Activated CD4-positive, alpha-beta T cell treated with anti-CD3 and anti-CD28 coated beads, Interleukin-2, amount 10 ng/mL, durations not matched to agents 7 days and 5 days (primary cell): ENCODE measurements at regions not wholly inside any gene's neighbourhood (a gene's known extent, or its start where the extent isn't known, plus 50 kb on each side); places are given as distances from the start of the nearest gene placed in this dataset.

Experiments
- CTCF ChIA-PET: fragments of 350-600 bp; sonication (Branson Sonifier 250); formaldehyde crosslinking; loops from one replicate; lab custom pipeline; 2021; ENCODE audit warnings: antibody characterized with exemption; lab: Charles Lee
- POLR2A ChIA-PET: fragments of 350-600 bp; sonication (Branson Sonifier 250); formaldehyde crosslinking; loops from one replicate; lab custom pipeline; 2021; ENCODE audit warnings: antibody characterized with exemption; lab: Charles Lee
- DNase-seq: peaks from one replicate; pipeline ENCODE4 v3.0.0-alpha.2; 2020
- H3K27ac Mint-ChIP-seq: one replicate; pipeline ENCODE4 v1.8.0; 2021; ENCODE audit warnings: mild to moderate bottlenecking, moderate library complexity, mixed read lengths
- H3K27me3 Mint-ChIP-seq: one replicate; pipeline ENCODE4 v1.8.0; 2021; ENCODE audit warnings: mixed read lengths
- H3K36me3 Mint-ChIP-seq: one replicate; pipeline ENCODE4 v1.8.0; 2021; ENCODE audit warnings: low read depth, mixed read lengths
- H3K4me1 Mint-ChIP-seq: one replicate; pipeline ENCODE4 v1.8.0; 2021; ENCODE audit warnings: mixed read lengths
- H3K4me3 Mint-ChIP-seq: one replicate; pipeline ENCODE4 v1.8.0; 2021; ENCODE audit warnings: mild to moderate bottlenecking, moderate library complexity, mixed read lengths
- H3K9me3 Mint-ChIP-seq: one replicate; pipeline ENCODE4 v1.8.0; 2021; ENCODE audit warnings: mixed read lengths

GRCh38 chr16:72295914-72296313 lies 124.0 kb upstream of the PMFBP1 start:
- Mint-ChIP-seq H3K9me3 (no peaks in the 10 kb centered on the region), H3K4me3 (no peak overlapping the region), H3K36me3 (no peaks in the 10 kb centered on the region), H3K4me1 (no peaks in the 10 kb centered on the region), H3K27ac (no peak overlapping the region), H3K27me3 (no peaks in the 10 kb centered on the region)
- POLR2A ChIA-PET = no interaction called here
- no peak for DNase-seq
- CTCF ChIA-PET = interaction anchor here (0.8 kb wide), 1 partner anchor 97 kb away, joined by 4 read pairs; no protein-coding TSS in a partner anchor

GRCh38 chr16:72291531-72291981 lies 119.6 kb upstream of the PMFBP1 start:
- no peaks in the 10 kb centered on the region for H3K36me3 Mint-ChIP-seq
- H3K27me3 Mint-ChIP-seq = no peaks in the 10 kb centered on the region
- ChIA-PET POLR2A (no interaction called here), CTCF (no interaction called here)
- no peak for DNase-seq
- H3K9me3 Mint-ChIP-seq = no peaks in the 10 kb centered on the region
- H3K4me1 Mint-ChIP-seq = no peaks in the 10 kb centered on the region
- no peak overlapping the region for H3K4me3 Mint-ChIP-seq
- no peak overlapping the region for H3K27ac Mint-ChIP-seq

GRCh38 chr16:72291121-72291520 lies 119.2 kb upstream of the PMFBP1 start:
- Mint-ChIP-seq H3K36me3 (no peaks in the 10 kb centered on the region), H3K4me1 (no peaks in the 10 kb centered on the region), H3K4me3 (no peak overlapping the region), H3K27me3 (no peaks in the 10 kb centered on the region), H3K9me3 (no peaks in the 10 kb centered on the region), H3K27ac (no peak overlapping the region)
- DNase-seq = no peak
- CTCF ChIA-PET = no interaction called here
- POLR2A ChIA-PET = no interaction called here

DNA sequence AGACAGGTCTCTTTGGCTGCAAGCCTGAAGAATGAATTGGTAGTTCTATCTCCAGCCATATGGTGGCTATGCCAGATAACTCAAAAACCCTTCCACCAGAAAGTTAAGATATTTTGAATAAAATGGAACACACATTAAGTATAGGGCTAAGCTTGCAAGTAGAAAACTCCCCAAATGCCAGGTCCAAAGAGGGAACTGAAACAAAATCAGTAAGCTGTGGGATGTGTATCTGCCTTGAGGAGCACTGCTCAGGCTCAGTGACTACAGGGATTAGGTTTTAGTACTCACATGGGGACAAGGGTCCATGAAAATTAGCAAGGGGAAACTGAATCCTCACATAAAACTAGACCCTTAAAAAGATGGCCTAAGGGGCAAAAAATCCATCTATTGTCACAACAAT lies 115.7 kb upstream of the PMFBP1 start:
- H3K9me3 Mint-ChIP-seq = no peaks in the 10 kb centered on the region
- H3K4me3 Mint-ChIP-seq = no peak overlapping the region
- H3K27ac Mint-ChIP-seq = no peak overlapping the region
- no peak for DNase-seq
- H3K4me1 Mint-ChIP-seq = no peaks in the 10 kb centered on the region
- no peaks in the 10 kb centered on the region for H3K27me3 Mint-ChIP-seq
- ChIA-PET CTCF (no interaction called here), POLR2A (no interaction called here)
- H3K36me3 Mint-ChIP-seq = no peaks in the 10 kb centered on the region

DNA sequence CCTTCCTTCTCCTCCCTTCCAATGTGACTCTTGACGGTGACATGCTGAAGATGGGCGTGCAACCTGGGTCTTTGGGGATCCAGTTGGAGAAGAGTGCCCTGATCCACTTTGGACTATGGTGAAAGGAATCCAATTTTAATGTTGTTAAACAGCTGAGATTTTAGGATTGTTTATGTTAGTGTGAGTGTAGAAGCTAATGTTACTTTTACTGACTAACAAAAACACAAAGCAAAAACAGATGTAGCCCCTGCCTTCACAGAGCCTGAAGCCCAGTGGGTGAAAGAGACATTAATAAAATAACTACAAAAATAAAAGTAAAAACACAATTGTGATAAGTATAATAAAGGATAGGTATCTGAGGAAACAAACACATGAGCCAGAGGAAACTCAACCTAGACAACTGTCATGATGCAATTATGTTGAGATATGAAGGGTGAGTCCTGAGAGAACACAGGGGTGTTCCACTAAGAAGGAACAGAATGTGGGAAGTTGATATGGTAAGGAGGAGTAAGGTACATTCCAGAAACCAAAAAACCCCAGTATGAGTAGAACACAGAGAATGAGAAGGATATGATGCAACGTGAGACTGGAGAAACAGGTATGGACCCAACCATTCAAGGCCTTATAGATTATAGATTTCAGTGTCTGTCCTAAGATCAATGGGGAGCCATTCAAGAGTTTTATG lies 115.1 kb upstream of the PMFBP1 start:
- Mint-ChIP-seq H3K4me3 (no peak overlapping the region), H3K4me1 (no peaks in the 10 kb centered on the region), H3K27me3 (no peaks in the 10 kb centered on the region), H3K36me3 (no peaks in the 10 kb centered on the region), H3K27ac (no peak overlapping the region), H3K9me3 (no peaks in the 10 kb centered on the region)
- POLR2A ChIA-PET = no interaction called here
- no peak for DNase-seq
- CTCF ChIA-PET = no interaction called here

DNA sequence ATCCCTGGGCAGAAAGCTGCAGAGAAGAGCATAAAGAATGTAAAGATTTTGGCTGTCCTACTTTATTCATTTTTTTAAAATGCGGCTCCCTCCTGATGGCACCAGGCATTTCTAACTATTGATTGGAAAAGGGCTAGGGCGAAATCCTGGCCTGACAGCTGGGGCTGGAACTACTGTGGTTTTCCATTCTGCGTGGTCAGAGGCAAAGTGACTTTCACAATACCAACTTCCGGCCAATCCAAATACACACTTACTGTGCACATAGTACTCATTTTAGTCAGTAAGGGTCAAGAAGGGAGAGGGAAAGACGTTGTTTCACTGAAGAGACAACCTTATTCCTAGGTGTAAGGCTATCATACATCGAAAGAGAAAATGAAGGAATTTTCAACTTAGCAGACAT lies 113.8 kb upstream of the PMFBP1 start:
- H3K9me3 Mint-ChIP-seq = no peaks in the 10 kb centered on the region
- no peaks in the 10 kb centered on the region for H3K4me1 Mint-ChIP-seq
- CTCF ChIA-PET = no interaction called here
- H3K36me3 Mint-ChIP-seq = no peaks in the 10 kb centered on the region
- H3K4me3 Mint-ChIP-seq = no peak overlapping the region
- no peak overlapping the region for H3K27ac Mint-ChIP-seq
- POLR2A ChIA-PET = no interaction called here
- H3K27me3 Mint-ChIP-seq = no peaks in the 10 kb centered on the region
- no peak for DNase-seq

DNA sequence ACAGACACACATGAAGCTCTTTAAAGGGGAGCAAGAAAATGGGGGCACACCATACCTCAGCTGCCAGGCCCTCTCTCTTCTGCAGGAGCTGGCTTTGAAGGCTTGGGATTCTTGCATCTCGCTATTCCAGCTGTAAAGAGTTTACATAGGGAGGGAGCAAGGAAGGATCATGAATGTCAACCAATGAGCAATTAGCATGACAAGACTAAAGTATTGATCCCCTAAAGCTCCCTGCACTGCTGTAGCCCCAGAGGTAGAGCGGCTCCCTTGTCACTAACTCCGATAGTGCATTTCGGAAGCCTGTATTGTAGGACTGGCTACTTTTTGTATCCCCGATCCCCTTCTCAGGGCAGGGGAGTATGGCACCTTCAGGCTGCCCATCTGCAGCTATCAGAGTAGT lies 113.4 kb upstream of the PMFBP1 start:
- no peak overlapping the region for H3K27ac Mint-ChIP-seq
- POLR2A ChIA-PET = no interaction called here

DNA sequence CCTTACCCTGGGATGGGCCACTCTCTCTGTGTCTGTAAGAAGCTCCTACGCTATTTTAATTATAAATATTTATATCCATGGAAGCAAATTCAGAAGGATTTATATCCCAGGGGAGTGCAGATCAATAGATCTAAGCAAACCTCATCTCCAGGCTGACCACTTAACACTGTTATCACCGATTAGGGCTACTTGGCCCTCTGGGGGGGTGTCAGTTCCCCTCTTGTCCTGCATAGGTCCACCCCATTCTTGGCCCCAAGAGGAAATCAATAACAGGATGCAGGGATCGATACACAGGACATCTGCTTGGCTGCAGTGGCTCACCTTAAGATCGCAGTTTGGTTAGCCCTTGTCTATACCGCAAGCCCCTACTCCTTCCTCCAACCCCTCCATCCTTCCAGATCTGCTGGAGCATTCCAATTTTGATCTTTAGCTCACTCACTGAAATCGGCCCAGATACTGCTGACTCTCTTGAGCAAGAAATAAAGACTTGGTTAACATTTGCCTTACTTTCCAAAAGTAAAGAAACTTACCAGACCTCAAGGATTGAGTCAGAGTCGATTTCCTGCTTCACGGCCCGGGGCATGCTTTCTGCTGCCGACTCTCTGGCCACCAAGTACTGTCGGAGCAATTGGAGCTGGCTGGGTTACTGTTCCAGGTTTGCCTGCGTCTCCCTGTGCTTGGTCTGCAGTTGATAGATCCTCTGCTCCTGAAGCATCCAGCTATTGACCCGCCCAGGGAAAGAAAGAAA lies 112.3 kb upstream of the PMFBP1 start:
- Mint-ChIP-seq H3K9me3 (no peaks in the 10 kb centered on the region), H3K36me3 (no peaks in the 10 kb centered on the region), H3K4me3 (no peak overlapping the region), H3K27ac (no peak overlapping the region), H3K27me3 (no peaks in the 10 kb centered on the region), H3K4me1 (no peaks in the 10 kb centered on the region)
- ChIA-PET POLR2A (no interaction called here), CTCF (interaction anchor here (0.6 kb wide), 1 partner anchor 399 kb away, joined by 4 read pairs; no protein-coding TSS in a partner anchor)
- no peak for DNase-seq

More for the DNA sequence above, 113.4 kb upstream of the PMFBP1 start:
- CTCF ChIA-PET = no interaction called here
- Mint-ChIP-seq H3K4me1 (no peaks in the 10 kb centered on the region), H3K27me3 (no peaks in the 10 kb centered on the region), H3K9me3 (no peaks in the 10 kb centered on the region), H3K36me3 (no peaks in the 10 kb centered on the region), H3K4me3 (no peak overlapping the region)
- no peak for DNase-seq

DNA sequence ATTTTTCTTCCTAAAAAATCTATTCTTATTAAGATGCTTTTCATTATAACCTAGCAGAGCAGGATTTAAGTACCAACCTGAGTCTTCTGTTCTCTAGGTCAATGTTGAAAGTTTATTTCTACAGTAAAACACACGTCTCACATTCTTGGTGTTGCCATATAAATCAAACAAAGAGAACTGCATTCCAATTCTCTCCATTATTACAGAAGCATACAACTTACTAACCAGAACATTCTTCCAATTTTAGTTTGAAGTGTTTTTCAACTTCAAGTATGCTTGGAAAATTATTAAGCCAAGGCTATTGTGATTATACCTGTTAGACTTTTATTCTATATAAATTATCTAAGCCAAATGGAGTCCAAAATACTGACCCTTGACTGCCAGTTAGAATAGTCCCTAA lies 110.4 kb upstream of the PMFBP1 start:
- POLR2A ChIA-PET = no interaction called here
- H3K9me3 Mint-ChIP-seq = no peaks in the 10 kb centered on the region
- no peaks in the 10 kb centered on the region for H3K4me1 Mint-ChIP-seq
- no peaks in the 10 kb centered on the region for H3K36me3 Mint-ChIP-seq
- CTCF ChIA-PET = no interaction called here
- H3K27me3 Mint-ChIP-seq = no peaks in the 10 kb centered on the region
- no peak for DNase-seq
- H3K27ac Mint-ChIP-seq = no peak overlapping the region
- no peak overlapping the region for H3K4me3 Mint-ChIP-seq

GRCh38 chr16:72278301-72278700 lies 106.3 kb upstream of the PMFBP1 start:
- H3K4me1 Mint-ChIP-seq = no peaks in the 10 kb centered on the region
- no peaks in the 10 kb centered on the region for H3K9me3 Mint-ChIP-seq
- DNase-seq = no peak
- ChIA-PET CTCF (no interaction called here), POLR2A (no interaction called here)
- H3K4me3 Mint-ChIP-seq = no peak overlapping the region
- H3K36me3 Mint-ChIP-seq = no peaks in the 10 kb centered on the region
- peaks cover 2% of the 10 kb centered on the region for H3K27me3 Mint-ChIP-seq
- no peak overlapping the region for H3K27ac Mint-ChIP-seq

DNA sequence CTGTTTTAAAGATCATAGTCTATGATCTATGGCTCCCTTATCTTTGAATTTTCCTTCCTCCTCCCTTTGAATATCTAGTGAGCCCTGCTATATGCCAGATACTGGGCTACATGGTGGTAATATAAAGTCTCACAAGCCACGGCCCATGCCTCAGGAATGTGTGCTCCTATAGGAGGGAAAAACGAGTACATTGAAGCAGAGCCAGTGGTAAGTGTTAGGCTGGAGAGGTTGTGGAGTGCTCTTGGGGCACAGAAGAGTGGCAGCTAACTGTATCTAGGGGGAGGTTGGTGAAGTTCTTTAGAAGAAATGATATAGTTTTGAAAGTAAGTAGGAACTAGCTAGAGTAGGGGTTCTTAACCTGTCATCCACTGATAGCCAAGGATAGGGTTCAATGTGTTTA lies 105.8 kb upstream of the PMFBP1 start:
- no peak for DNase-seq
- no peaks in the 10 kb centered on the region for H3K4me1 Mint-ChIP-seq
- no peaks in the 10 kb centered on the region for H3K9me3 Mint-ChIP-seq
- H3K27ac Mint-ChIP-seq = no peak overlapping the region
- H3K4me3 Mint-ChIP-seq = no peak overlapping the region
- ChIA-PET POLR2A (no interaction called here), CTCF (no interaction called here)
- no peaks in the 10 kb centered on the region for H3K36me3 Mint-ChIP-seq
- peaks cover 2% of the 10 kb centered on the region for H3K27me3 Mint-ChIP-seq

DNA sequence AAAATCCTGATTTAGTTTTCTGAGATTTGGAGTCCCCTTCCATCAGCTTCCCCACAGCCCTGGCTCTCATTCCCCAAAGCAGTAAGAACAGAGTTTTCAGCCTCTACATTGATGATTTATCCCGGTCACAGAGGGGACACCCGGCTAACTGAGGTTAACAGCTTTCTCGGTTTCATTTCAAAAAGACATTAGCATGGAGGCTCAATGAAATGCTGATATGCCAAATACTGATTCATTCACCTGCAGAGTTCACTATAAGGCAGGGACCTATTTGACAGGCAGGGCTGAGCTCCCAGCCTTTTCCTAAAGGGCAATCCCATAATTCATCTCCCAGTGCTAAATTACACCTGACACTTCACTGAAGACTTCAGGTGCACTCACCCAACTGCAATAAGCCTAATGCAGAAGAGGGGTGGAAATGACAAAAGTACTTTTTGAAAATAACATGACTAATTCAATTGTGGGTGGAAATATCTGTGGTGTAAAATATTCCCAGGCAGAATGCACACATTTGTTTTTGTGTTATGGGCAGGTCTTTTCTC lies 99.8 kb upstream of the PMFBP1 start:
- DNase-seq = no peak
- Mint-ChIP-seq H3K36me3 (no peaks in the 10 kb centered on the region), H3K9me3 (no peaks in the 10 kb centered on the region), H3K27ac (no peak overlapping the region), H3K4me1 (no peaks in the 10 kb centered on the region), H3K4me3 (no peak overlapping the region), H3K27me3 (peaks cover 2% of the 10 kb centered on the region)
- POLR2A ChIA-PET = no interaction called here
- CTCF ChIA-PET = no interaction called here

DNA sequence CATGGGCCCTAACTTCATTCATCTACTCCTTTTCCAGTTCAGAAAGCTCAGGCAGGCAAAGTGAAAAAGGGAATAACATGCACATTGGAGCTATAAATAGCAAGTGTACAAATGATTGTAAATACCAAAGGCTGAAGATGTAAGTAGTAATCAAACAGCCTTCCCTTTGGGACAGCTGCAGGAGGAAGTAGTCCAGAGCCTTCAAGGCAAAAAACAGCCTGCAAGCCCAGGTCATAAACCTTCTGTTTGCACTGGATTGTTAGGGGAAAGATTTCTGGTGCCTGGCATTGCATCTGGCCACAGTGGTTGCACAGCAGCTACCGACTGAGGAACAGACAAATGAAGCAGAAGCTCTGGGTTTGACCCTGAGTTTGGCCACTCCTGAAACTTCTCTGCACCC lies 98.6 kb upstream of the PMFBP1 start:
- H3K4me3 Mint-ChIP-seq = no peak overlapping the region
- H3K27me3 Mint-ChIP-seq = no peaks in the 10 kb centered on the region
- H3K4me1 Mint-ChIP-seq = no peaks in the 10 kb centered on the region
- ChIA-PET POLR2A (interaction anchor here (0.7 kb wide), 1 partner anchor 1603 kb away, joined by 8 read pairs; no protein-coding TSS in a partner anchor), CTCF (no interaction called here)
- no peaks in the 10 kb centered on the region for H3K36me3 Mint-ChIP-seq
- no peak overlapping the region for H3K27ac Mint-ChIP-seq
- DNase-seq = no peak
- H3K9me3 Mint-ChIP-seq = no peaks in the 10 kb centered on the region
